T-helper 22 cell (primary cell): ENCODE measurements at regions not wholly inside any gene's neighbourhood (a gene's known extent, or its start where the extent isn't known, plus 50 kb on each side); places are given as distances from the start of the nearest gene placed in this dataset.
"Not testable (repeated sequence)": the region's sequence is repeated elsewhere in the genome, so short reads cannot be mapped to it uniquely, and the experiment has no call there.

Source experiments
- DNase-seq: peaks from one replicate; pipeline ENCODE4 v3.0.0-alpha.2; 2020; ENCODE audit warnings: low read depth

GRCh38 chr7:69232445-69233376, 365.6 kb upstream of the AUTS2 start:
- DNase-seq: no peak

DNA sequence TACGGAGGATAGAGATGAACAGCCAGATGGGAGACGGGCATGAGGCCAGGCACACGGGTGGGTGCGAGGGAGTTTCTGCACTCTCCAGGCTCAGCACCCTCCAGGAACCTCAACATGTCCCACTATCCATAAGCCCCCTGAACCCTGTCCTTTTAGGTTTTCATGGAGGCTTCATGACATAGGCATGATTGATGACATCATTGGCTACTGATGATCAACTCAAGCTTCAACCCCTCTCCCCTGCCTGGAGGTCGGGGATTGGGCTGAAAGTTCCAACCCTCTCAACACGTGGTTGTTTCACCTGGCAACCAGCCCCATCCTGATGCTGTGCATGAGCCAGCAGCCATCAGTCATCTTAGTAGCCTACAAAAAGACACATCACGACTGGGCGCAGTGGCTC, 360.7 kb upstream of the AUTS2 start:
- DNase-seq: no peak

- no peak for DNase-seq
Measured at GRCh38 chr7:69243016-69243415, 355.3 kb upstream of the AUTS2 start.

GRCh38 chr7:69244701-69245100, 353.6 kb upstream of the AUTS2 start:
- no peak for DNase-seq

- DNase-seq: no peak
Measured at GRCh38 chr7:69245646-69246045, 352.6 kb upstream of the AUTS2 start.

GRCh38 chr7:69246758-69247157, 351.5 kb upstream of the AUTS2 start:
- no peak for DNase-seq

DNA sequence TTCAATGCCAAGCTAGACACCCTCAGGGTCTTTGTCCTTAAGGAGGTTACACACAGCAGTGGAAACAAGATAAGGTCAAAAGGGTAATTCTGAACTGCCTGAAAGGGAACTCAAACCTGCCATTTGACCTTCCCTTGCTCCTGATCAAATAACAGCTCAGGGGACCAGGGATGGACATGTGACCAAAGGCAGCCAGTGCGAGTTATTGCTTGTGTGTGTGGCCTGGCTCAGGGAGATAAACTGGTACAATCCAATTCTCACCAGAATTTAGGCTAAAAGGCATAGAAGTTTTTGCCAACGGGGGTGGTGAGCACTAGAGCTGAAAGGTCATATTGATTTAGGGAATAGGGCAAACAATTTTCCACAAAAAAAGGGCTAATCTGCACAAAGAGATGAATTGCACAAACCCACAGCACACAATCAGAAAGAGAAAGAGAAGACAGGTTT, 349.9 kb upstream of the AUTS2 start:
- DNase-seq: not testable (repeated sequence)

DNA sequence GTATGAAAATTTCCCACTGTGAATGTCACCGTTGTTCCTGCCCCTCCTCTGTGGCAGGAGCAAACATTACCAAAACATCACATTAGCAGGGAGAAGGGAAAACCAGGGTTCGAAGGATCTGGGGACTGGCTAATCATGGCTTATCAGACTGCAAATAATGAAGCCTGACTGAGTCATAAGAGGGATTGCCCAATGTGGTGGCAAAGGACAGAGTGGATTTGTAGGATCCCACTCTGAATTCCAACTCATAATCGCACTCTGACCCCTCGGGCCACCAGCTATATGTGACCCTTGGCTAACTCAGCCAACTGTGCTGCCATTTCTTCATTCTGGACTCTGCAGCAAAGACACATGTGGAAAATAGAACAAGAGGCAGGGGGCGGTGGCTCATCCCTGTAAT, 347.3 kb upstream of the AUTS2 start:
- no peak for DNase-seq

DNA sequence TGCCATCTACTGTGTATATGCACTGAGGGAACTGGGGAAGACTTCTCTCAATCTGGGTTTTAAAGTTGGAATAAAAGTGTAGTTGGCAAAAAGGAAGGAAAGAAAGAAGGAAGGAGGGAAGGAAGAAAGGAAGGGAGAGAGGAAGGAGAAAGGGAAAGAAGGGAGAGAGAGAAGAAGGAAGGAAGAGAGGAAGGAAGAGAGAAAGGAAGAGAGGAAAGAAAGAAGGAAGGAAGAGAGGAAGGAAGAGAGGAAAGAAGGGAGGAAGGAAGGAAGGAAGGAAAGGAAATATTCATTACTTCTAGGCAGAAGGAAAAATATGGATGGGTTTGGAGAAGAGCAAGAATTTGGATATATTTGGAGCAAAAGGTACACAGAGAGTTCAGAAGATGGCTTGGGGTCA, 343.6 kb upstream of the AUTS2 start:
- no peak for DNase-seq

DNA sequence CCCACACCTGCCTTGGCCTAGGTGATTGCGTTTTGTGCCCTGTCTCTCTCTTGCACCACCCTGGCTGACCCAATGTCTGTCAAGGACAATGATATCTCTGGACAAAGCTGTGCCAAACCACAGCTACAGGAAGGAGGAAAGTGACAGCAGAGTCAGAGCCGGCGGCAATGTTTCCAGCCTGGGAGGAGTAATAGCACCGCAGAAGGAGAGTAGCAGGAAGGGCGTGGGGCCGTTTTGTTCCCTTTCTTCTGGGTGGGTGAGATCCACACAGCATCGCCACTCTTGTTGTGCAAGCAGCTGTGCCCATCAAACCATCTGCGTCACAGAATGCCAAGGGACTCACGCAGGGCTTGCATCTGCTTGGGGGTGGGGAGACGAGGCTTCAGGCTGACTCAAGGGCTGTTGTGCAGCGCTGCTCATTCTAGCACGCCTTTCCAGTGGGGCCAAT, 341.6 kb upstream of the AUTS2 start:
- DNase-seq: no peak

DNA sequence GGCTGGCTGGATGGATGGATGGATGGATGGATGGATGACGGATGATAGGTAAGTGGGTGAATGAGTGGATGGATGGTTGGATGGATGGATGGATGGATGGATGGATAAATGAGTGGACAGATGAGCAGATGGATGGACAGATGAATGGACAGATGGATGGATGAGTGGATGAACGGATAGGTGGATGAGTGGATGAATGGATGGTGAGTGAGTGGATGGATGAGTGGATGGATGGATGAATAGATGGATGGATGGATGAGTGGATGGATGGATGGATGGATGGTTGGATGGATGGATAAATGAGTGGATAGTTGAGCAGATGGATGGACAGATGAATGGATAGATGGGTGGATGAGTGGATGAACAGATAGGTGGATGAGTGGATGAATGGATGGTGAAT, 340.7 kb upstream of the AUTS2 start:
- no peak for DNase-seq

DNA sequence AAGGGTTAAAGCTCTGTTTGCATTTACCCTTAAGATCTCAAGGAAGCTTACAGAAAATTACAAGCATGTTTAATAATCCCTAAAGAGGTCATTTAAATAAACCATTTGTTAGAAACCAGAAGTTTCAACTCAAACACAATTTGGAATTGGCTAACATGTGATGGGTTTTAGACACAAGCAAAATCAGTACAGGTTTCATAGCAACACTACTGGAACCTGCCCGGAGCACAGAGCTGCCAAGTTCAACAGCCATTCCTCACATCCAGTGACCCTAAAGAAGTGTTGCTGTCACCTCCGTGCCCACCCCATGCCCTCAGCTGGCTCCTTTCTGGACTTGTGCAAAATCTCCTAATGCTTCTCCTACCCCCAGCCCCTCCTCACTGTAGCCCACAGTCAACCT, 338.8 kb upstream of the AUTS2 start:
- DNase-seq: no peak

GRCh38 chr7:69260023-69260422, 338.3 kb upstream of the AUTS2 start:
- DNase-seq: no peak

- DNase-seq: no peak
Measured at GRCh38 chr7:69263550-69263949, 334.7 kb upstream of the AUTS2 start.

DNA sequence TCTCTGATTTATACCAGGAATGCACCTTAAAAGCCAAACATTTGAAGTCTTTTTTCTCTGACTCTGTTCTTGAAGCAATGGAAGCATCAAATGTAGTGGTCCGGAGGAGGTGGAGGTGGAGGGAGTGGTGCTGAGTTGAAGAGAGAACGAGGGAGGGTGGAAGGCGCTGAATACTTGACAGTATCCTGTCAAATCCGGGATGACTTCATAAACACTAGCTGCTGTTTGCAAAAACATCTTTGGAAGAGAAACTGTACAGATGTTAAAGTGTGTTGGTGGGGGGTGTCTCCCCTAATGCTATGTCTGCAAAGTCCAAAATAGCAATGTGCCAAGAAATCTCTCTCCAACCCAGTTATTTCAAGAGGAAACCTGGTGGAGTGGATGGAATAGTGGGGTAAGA, 328.5 kb upstream of the AUTS2 start:
- no peak for DNase-seq

- DNase-seq: no peak
Measured at GRCh38 chr7:69272101-69272500, 326.2 kb upstream of the AUTS2 start.

DNA sequence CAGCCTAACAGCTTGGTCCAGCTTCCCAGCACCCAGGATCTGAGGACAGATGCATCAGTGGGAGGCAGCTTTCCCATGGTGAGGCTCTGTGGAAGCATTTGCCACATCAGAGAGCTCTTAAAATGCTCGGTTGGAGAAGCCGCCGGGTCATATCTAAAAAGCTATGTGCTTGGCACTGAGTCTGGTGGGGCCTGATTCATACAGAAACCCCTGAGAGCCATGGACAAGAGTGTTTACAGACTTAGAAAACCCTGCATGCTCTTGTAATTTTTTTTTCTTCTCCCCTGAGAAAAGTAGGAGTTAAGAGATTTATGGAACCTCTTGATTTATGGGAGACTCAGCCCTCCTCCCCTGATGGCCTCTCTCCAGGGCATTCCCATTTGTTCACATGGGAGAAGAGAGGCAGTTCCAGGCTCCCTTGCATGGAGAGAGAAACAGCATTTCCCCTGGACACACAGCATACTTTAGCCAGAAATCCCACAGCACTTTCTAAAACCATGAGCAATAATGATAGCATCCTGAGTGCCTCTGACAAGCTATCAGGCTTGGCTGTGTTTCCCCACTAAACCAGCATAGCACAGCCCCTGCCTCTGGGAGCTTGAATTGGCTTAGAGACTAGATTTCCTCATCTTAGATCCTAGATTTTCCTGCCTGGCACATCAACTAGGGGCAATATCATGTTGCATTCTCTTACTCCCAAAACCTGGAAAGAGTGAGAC, 322.1 kb upstream of the AUTS2 start:
- DNase-seq: no peak

DNA sequence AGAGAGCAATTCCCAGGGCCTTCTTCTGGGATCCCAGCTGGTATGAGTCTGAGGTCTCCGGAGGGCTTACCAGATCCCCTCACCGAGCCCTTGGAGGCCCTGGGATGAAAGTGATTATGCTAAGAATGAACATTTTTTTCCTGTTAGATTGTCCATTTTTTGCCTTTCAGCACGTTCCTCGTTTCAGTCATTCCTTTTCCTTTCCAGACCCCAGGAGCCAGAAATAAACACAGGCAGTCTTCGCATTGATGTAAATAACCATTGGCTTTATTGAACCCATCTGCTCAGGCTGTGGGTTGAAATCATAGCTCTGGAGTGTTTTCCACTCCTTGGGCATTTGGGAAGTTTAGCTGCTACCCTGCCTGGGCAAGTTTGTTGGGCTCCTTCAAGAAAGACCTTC, 320.9 kb upstream of the AUTS2 start:
- DNase-seq: no peak

DNA sequence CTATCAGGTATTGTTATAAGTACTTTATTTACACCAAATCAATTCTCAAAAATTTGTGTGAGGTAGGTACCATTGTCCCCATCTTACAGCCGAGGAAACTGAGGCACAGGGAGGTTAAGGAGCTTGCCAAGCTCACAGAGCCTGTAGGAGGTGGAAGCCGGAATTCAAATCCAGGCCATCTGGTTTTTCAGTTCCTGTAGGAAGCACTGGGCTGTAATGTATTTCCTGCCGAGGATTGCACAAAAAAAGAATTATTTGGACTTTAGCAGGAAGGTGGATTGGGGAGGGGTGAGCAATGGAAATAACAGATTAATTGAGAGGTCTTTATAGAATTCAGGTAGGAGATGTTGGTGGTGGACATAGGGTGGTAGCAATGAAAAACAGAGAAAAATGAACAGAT, 315.3 kb upstream of the AUTS2 start:
- DNase-seq: no peak

- no peak for DNase-seq
Measured at GRCh38 chr7:69283421-69283820, 314.9 kb upstream of the AUTS2 start.

DNA sequence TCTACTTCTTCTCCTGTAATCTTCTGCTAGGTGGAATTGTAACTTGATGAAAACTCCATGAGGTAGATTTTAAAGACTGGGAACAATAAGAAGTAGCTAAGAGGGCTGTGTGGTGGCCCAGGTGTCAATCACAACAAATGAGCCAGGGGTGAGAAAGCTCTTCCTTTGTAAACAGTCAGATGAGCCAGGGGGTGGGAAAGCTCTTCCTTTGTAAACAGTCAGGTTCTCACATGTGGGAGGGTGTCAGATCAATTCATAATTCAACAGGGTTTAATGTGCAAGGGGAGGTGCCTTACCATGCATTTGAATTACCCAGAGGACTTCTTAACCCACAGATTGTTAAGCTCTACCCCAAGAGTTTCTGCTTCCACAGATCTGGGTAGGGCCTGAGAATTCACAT, 312.4 kb upstream of the AUTS2 start:
- DNase-seq: no peak

DNA sequence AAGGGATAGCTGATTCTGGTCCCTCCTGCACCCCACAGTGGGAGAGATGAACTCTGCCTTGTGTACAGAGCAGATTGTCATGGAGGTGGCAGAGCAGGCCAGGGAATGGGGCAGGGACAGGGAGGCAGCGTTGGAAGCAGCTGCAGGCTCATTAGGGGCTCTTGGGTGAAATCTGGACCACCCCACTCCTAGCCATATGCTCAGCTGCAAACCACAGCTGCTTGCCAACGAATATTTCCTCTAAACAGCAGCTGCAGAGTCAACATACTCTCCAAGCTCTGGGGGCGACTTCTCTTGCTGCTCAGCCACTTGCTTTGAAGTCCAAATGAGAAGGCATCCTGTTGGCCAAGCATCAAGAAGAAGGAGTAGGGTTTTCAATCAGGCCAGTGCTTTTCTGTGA, 302.3 kb upstream of the AUTS2 start:
- DNase-seq: no peak

DNA sequence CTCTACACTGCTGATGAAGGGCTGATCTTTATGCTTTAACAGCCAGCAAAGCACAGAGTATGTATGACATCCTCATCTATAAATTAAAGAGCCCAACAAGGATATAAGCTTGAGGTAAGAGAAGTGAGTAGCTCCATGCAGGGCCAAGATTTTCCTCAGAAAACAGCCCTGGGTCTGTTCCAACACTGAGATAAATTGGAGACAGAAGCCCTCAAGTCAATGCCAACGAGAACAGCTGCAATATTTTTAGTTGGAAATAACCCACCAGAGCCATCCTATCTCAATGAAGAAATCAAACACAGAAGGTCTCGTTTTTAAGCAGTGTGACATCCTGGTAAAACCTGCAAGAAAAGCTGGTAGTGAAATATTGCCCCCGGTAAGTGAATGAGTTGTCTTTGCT, 297.0 kb upstream of the AUTS2 start:
- no peak for DNase-seq
